Bronchial epithelial cell (primary cell): ENCODE measurements at regions not wholly inside any gene's neighbourhood (a gene's known extent, or its start where the extent isn't known, plus 50 kb on each side); places are given as distances from the start of the nearest gene placed in this dataset.
A peak's percentile ranks its signal among the peaks of the same experiment; 100 is the strongest.

Source experiments
- DNase-seq: peaks from one replicate; pipeline ENCODE4 v3.0.0-alpha.2; 2010; ENCODE audit warnings: low read depth
- FAIRE-seq: peaks from 2 replicates; lab custom pipeline; 2011; peaks lifted over from hg19 to GRCh38; lab: Jason Lieb, UNC
- H3K27me3 ChIP-seq: 2 replicates; pipeline ENCODE4 v1.5.1; 2011; ENCODE audit warnings: low read length; ENCODE audit not compliant: control insufficient read depth, insufficient read depth
- H3K36me3 ChIP-seq: 2 replicates; pipeline ENCODE4 v1.5.1; 2011; ENCODE audit warnings: low read length; ENCODE audit not compliant: control insufficient read depth, insufficient read depth
- H3K4me3 ChIP-seq: 2 replicates; pipeline ENCODE4 v1.5.1; 2011; ENCODE audit warnings: mild to moderate bottlenecking, low read depth, low read length, control low read depth
- CTCF ChIP-seq: IDR thresholded peaks from 2 replicates; pipeline ENCODE4 v1.5.1; 2011; ENCODE audit warnings: mild to moderate bottlenecking, moderate library complexity, low read length, control low read depth, inconsistent platforms; ENCODE audit not compliant: insufficient read depth, severe bottlenecking

- Histone ChIP-seq H3K4me3 (no peak overlapping the region), H3K27me3 (no peaks in the 10 kb centered on the region), H3K36me3 (no peaks in the 10 kb centered on the region)
- FAIRE-seq (no peak), DNase-seq (no peak)
- TF ChIP-seq CTCF: peak; percentile 1
These were observed 68.7 kb upstream of the CACNA1A start for GRCh38 chr19:13574933-13575332.

- TF ChIP-seq CTCF: no peak
- no peaks in the 10 kb centered on the region for H3K36me3 ChIP-seq
- FAIRE-seq: no peak
These were observed 66.9 kb upstream of the CACNA1A start for GRCh38 chr19:13573056-13573667.

GRCh38 chr19:13561461-13561860, 55.2 kb upstream of the CACNA1A start:
- FAIRE-seq (no peak), DNase-seq (no peak)
- H3K27me3 ChIP-seq: no peaks in the 10 kb centered on the region
- H3K36me3 ChIP-seq: no peaks in the 10 kb centered on the region
- no peak for TF ChIP-seq CTCF
- no peak overlapping the region for H3K4me3 ChIP-seq

More at GRCh38 chr19:13573056-13573667, 66.9 kb upstream of the CACNA1A start:
- no peaks in the 10 kb centered on the region for H3K27me3 ChIP-seq
- no peak overlapping the region for H3K4me3 ChIP-seq
- DNase-seq: no peak

- DNase-seq (peak; percentile 7), FAIRE-seq (no peak)
- no peak for TF ChIP-seq CTCF
- no peaks in the 10 kb centered on the region for H3K27me3 ChIP-seq
- H3K4me3 ChIP-seq: no peak overlapping the region
- H3K36me3 ChIP-seq: no peaks in the 10 kb centered on the region
These were observed 51.6 kb upstream of the CACNA1A start for GRCh38 chr19:13557756-13558398.

GRCh38 chr19:13556552-13556951, 50.3 kb upstream of the CACNA1A start:
- FAIRE-seq (no peak), DNase-seq (no peak)
- no peaks in the 10 kb centered on the region for H3K36me3 ChIP-seq
- TF ChIP-seq CTCF: no peak
- H3K27me3 ChIP-seq: no peaks in the 10 kb centered on the region
- no peak overlapping the region for H3K4me3 ChIP-seq
